Hepatocyte (in vitro differentiated cells): ENCODE measurements at regions not wholly inside any gene's neighbourhood (a gene's known extent, or its start where the extent isn't known, plus 50 kb on each side); places are given as distances from the start of the nearest gene placed in this dataset.

Experiments
- CTCF ChIP-seq: fragments of 200-600 bp; sonication (generic); IDR thresholded peaks from 2 replicates; pipeline ENCODE4 v1.5.1; 2016; ENCODE audit warnings: antibody characterized with exemption, mild to moderate bottlenecking; ENCODE audit not compliant: poor library complexity
- EZH2 ChIP-seq: fragments of 200-600 bp; sonication (generic); IDR thresholded peaks from 2 replicates; pipeline ENCODE4 v1.6.1; 2016; ENCODE audit warnings: antibody characterized with exemption, mild to moderate bottlenecking, borderline replicate concordance

GRCh38 chr1:200336101-200336845 lies 73.6 kb downstream of the ZNF281 start:
- TF ChIP-seq CTCF (no peak), EZH2 (no peak)
